Endothelial cell of umbilical vein (primary cell): ENCODE measurements at regions not wholly inside any gene's neighbourhood (a gene's known extent, or its start where the extent isn't known, plus 50 kb on each side); places are given as distances from the start of the nearest gene placed in this dataset.

Experiments used
- BruUV-seq: library from RNA; stranded (reverse); fragments of 400-500 nt; replicated peaks from 2 replicates; lab custom pipeline; 2021; lab: Mats Ljungman, UMichigan
- CTCF ChIA-PET: fragments of 300-600, 350-600 bp; sonication (Branson Sonifier 250); formaldehyde crosslinking; loops from one replicate; lab custom pipeline; 2021; ENCODE audit warnings: antibody characterized with exemption, inconsistent platforms; lab: Charles Lee
- POLR2A ChIA-PET: fragments of 300-600, 350-600 bp; sonication (Branson Sonifier 250); formaldehyde crosslinking; loops from one replicate; lab custom pipeline; 2021; ENCODE audit warnings: antibody characterized with exemption, inconsistent platforms; lab: Charles Lee
- DNase-seq: peaks from one replicate; pipeline ENCODE4 v3.0.0-alpha.2; 2011; ENCODE audit warnings: low read depth, low spot score
- FAIRE-seq: peaks from 2 replicates; lab custom pipeline; 2011; peaks lifted over from hg19 to GRCh38; lab: Jason Lieb, UNC
- H2AFZ ChIP-seq: 2 replicates; pipeline ENCODE4 v1.6.0; 2012; ENCODE audit warnings: low read depth, low read length, control low read depth, inconsistent platforms
- H3K27ac ChIP-seq: 2 replicates; pipeline ENCODE4 v1.5.1; 2011; ENCODE audit warnings: low read depth, mild to moderate bottlenecking, control low read depth, low read length, moderate library complexity; ENCODE audit not compliant: insufficient read depth
- H3K27me3 ChIP-seq, 2 experiments: 2 replicates each; pipeline versions ENCODE4 v1.6.0 to v1.6.1; 2011; ENCODE audit warnings: low read length in 2 of 2, mixed read lengths in 1 of 2; ENCODE audit not compliant: control insufficient read depth in 2 of 2, insufficient read depth in 2 of 2
- H3K36me3 ChIP-seq, 2 experiments: 2 replicates in 1 of 2; 3 replicates in 1 of 2; pipeline ENCODE4 v1.5.1; 2011; ENCODE audit warnings: low read length in 2 of 2, mild to moderate bottlenecking in 1 of 2, moderate library complexity in 1 of 2; ENCODE audit not compliant: control insufficient read depth in 2 of 2, insufficient read depth in 2 of 2; ENCODE audit errors: extremely low read depth in 1 of 2
- H3K4me1 ChIP-seq: 3 replicates; pipeline ENCODE4 v1.5.1; 2011; ENCODE audit warnings: mild to moderate bottlenecking, low read length; ENCODE audit not compliant: control insufficient read depth, insufficient read depth; ENCODE audit errors: extremely low read depth
- H3K4me2 ChIP-seq: 2 replicates; pipeline ENCODE4 v1.6.1; 2011; ENCODE audit warnings: low read length, control low read depth, mixed read lengths; ENCODE audit not compliant: insufficient read depth
- H3K4me3 ChIP-seq, 3 experiments: fragments of 200-600 bp in 1 of 3; sonication (generic), shearing (Covaris generic) in 1 of 3; replicated peaks in 1 of 3; 2 replicates each; pipeline ENCODE4 v1.5.1; 2011 to 2016; ENCODE audit warnings: control low read depth in 3 of 3, low read length in 3 of 3, mild to moderate bottlenecking in 2 of 3, inconsistent platforms in 1 of 3, low read depth in 1 of 3, moderate library complexity in 1 of 3; ENCODE audit not compliant: insufficient read depth in 1 of 3
- H3K79me2 ChIP-seq: 2 replicates; pipeline ENCODE4 v1.6.0; 2012; ENCODE audit warnings: low read length, inconsistent platforms; ENCODE audit not compliant: control insufficient read depth, insufficient read depth
- H3K9ac ChIP-seq: replicated peaks from 2 replicates; pipeline ENCODE3; 2011; ENCODE audit warnings: low read length, control low read depth; ENCODE audit not compliant: insufficient read depth; ENCODE audit errors: extremely low read depth
- H3K9me1 ChIP-seq: replicated peaks from 3 replicates; pipeline ENCODE4 v1.6.0; 2011; ENCODE audit warnings: mild to moderate bottlenecking, low read length; ENCODE audit not compliant: control insufficient read depth, insufficient read depth; ENCODE audit errors: extremely low read depth
- H3K9me3 ChIP-seq: replicated peaks from 2 replicates; pipeline ENCODE4 v1.5.1; 2012; ENCODE audit warnings: low read length, inconsistent platforms; ENCODE audit not compliant: control insufficient read depth, insufficient read depth
- H4K20me1 ChIP-seq: replicated peaks from 2 replicates; pipeline ENCODE3; 2011; ENCODE audit warnings: mild to moderate bottlenecking, low read length; ENCODE audit not compliant: control insufficient read depth, insufficient read depth; ENCODE audit errors: extremely low read depth
- GATA2 ChIP-seq: IDR thresholded peaks from 2 replicates; pipeline ENCODE4 v1.7.0; 2011; ENCODE audit warnings: low read depth, mild to moderate bottlenecking, moderate library complexity, mixed read lengths, low read length; ENCODE audit not compliant: insufficient read length, insufficient read depth
- dilution Hi-C: fragments of 300-500 bp; cut with MboI; formaldehyde crosslinking; loops from one replicate; pipeline ENCODE4 v1.15.0; 2019; ENCODE audit warnings: low sequenced_read_pairs; ENCODE audit not compliant: extremely low pct_ligation_motif_present
- intact Hi-C: fragments of 100-400 bp; cut with micrococcal nuclease; formaldehyde crosslinking; loops from one replicate; pipeline ENCODE4 v1.10.0; 2022
- TF ChIP-seq, protein P1 (sequence below), 2 donors: IDR thresholded peaks; 1 replicate in 1 of 2; 2 replicates in 1 of 2; pipeline ENCODE4 v1.5.1; 2011; ENCODE audit warnings: low read length in 2 of 2, mild to moderate bottlenecking in 2 of 2, moderate library complexity in 2 of 2, control low read depth in 1 of 2, inconsistent platforms in 1 of 2, low read depth in 1 of 2; ENCODE audit not compliant: insufficient read depth in 1 of 2; ENCODE audit errors: extremely low read depth in 1 of 2

DNA sequence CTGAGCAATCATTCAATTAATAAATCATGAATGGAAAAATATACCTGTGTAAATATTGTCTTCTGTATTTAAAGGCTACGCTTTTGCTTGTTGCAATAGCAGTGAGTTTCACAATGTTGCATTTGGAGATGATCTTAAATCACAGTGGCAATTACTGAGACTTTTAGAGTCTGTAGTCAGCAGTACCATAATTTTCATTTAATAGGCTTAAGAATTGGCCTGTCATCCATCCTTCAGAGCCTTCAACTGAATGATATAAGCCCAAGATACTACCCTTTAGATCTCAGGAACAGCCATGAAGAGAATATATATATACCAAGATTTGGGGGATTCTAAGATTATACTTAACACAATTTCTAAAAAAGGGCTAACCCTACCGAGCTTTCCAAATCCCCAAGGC, 458.1 kb downstream of the GBE1 start:
- Histone ChIP-seq H3K27ac (no peak overlapping the region), H3K36me3 (no peaks in the 10 kb centered on the region), H3K79me2 (no peaks in the 10 kb centered on the region), H3K9me3 (no peaks in the 10 kb centered on the region), H3K4me1 (peaks cover 6% of the 10 kb centered on the region), H2AFZ (no peak overlapping the region), H4K20me1 (no peaks in the 10 kb centered on the region), H3K27me3 (no peaks in the 10 kb centered on the region), H3K9ac (no peak overlapping the region), H3K4me3 (no peak overlapping the region), H3K9me1 (no peaks in the 10 kb centered on the region), H3K4me2 (no peak overlapping the region)
- intact Hi-C loops: loop anchor here (2.0 to 10.0 kb wide), 4 partner anchors 121 to 421 kb away; no protein-coding TSS in a partner anchor
- BruUV-seq: no TSS peak
- CTCF ChIA-PET: interaction anchor here (1.2 to 4.8 kb wide), 9 partner anchors 14 to 350 kb away, joined by 4 to 121 read pairs (median 20); no protein-coding TSS in a partner anchor
- TF ChIP-seq, protein P1, sequence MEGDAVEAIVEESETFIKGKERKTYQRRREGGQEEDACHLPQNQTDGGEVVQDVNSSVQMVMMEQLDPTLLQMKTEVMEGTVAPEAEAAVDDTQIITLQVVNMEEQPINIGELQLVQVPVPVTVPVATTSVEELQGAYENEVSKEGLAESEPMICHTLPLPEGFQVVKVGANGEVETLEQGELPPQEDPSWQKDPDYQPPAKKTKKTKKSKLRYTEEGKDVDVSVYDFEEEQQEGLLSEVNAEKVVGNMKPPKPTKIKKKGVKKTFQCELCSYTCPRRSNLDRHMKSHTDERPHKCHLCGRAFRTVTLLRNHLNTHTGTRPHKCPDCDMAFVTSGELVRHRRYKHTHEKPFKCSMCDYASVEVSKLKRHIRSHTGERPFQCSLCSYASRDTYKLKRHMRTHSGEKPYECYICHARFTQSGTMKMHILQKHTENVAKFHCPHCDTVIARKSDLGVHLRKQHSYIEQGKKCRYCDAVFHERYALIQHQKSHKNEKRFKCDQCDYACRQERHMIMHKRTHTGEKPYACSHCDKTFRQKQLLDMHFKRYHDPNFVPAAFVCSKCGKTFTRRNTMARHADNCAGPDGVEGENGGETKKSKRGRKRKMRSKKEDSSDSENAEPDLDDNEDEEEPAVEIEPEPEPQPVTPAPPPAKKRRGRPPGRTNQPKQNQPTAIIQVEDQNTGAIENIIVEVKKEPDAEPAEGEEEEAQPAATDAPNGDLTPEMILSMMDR (IDR thresholded peaks at IDR 0.05; ENCODE audit: extremely low read depth in 1 of 2, insufficient read depth in 1 of 2, low read depth in 1 of 2, low read length in 2 of 2): no peak
- DNase-seq (no peak), FAIRE-seq (no peak)
- dilution Hi-C loops: no loop called here
- POLR2A ChIA-PET: interaction anchor here (1.6 kb wide), 1 partner anchor 34 kb away, joined by 5 read pairs; no protein-coding TSS in a partner anchor

DNA sequence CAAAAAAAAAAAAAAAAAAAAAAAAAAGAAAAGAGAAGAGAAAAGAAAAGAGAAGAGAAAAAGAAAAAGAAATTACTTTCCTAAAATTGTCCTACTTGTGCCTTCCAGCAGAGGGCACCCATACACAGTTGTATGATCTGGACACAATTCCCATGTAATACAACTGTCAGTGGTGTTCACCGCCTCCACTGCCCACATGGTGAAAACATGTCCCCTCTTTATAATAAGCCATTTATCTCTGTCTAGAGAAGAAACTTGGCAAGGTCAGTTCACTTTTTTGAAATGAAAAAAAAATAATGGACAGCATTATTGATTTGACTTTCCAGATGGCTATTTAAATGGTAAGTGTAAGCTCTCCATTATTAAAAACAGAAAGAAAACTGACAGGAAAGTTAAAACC, 459.4 kb downstream of the GBE1 start:
- TF ChIP-seq, protein P1 (IDR thresholded peaks at IDR 0.05; ENCODE audit: extremely low read depth in 1 of 2, insufficient read depth in 1 of 2, low read depth in 1 of 2, low read length in 2 of 2): peak; percentile 53 to 57
- no peak for TF ChIP-seq GATA2
- Histone ChIP-seq H3K4me2 (no peak overlapping the region), H3K9me1 (no peaks in the 10 kb centered on the region), H2AFZ (no peak overlapping the region), H3K4me3 (no peak overlapping the region), H4K20me1 (no peaks in the 10 kb centered on the region), H3K9me3 (no peaks in the 10 kb centered on the region), H3K27me3 (no peaks in the 10 kb centered on the region), H3K4me1 (no peaks in the 10 kb centered on the region), H3K79me2 (no peaks in the 10 kb centered on the region), H3K36me3 (no peaks in the 10 kb centered on the region), H3K9ac (no peak overlapping the region), H3K27ac (no peak overlapping the region)
- ChIA-PET POLR2A (no interaction called here), CTCF (interaction anchor here (0.6 to 4.8 kb wide), 39 partner anchors 13 to 1781 kb away, joined by 3 to 121 read pairs (median 6); no protein-coding TSS in a partner anchor)
- dilution Hi-C loops: no loop called here
- intact Hi-C loops: loop anchor here (1.0 to 10.0 kb wide), 6 partner anchors 37 to 423 kb away; no protein-coding TSS in a partner anchor
- FAIRE-seq (peak; percentile 88), DNase-seq (peak; percentile 71)
- no TSS peak for BruUV-seq
